Upper lobe of left lung (tissue), 4 donors: ENCODE measurements at regions not wholly inside any gene's neighbourhood (a gene's known extent, or its start where the extent isn't known, plus 50 kb on each side); places are given as distances from the start of the nearest gene placed in this dataset.

Source experiments
- EP300 ChIP-seq, 4 donors: sonication (generic); formaldehyde crosslinking; IDR thresholded peaks; one replicate each; pipeline ENCODE4 v1.5.1; 2017; ENCODE audit warnings: antibody characterized with exemption in 4 of 4, control low read depth in 2 of 4
- POLR2A ChIP-seq, 4 donors: fragments of 450-650 bp; IDR thresholded peaks; one replicate each; pipeline ENCODE4 v1.5.1; 2016 to 2017; ENCODE audit warnings: antibody characterized with exemption in 4 of 4, mild to moderate bottlenecking in 2 of 4
- POLR2AphosphoS5 ChIP-seq, 2 donors: sonication (generic); formaldehyde crosslinking; IDR thresholded peaks; one replicate each; pipeline ENCODE4 v1.5.1; 2017; ENCODE audit warnings: antibody characterized with exemption in 2 of 2
- TF ChIP-seq, protein P1 (sequence below), 6 experiments: fragments of 450-650 bp in 4 of 6; fragments of 200-600 bp in 2 of 6; sonication (generic) in 2 of 6; IDR thresholded peaks; one replicate each; pipeline ENCODE4 v1.5.1; 2016 to 2019; ENCODE audit warnings: antibody characterized with exemption in 6 of 6

DNA sequence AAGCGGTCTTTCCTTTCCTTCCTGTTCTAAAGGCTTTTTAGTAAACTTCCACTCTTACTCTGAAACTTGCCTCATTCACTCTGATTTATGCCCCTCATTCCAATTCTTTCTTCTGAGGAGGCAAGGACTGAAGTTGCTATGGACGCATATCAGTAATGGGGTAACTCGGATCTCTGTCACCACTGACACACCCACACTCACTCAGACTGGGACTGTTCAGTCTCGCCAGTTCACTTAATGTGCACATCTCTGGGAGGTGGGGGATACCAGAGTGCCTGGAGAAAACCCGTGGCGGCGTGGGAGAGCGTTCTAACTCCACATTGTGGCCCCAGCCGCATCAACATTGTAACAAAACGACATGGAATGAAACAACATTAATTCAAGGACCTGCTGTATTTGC lies 1139.3 kb upstream of the CELF2 start:
- TF ChIP-seq POLR2A (IDR thresholded peaks at IDR 0.05) (no peak), EP300 (IDR thresholded peaks at IDR 0.05) (no peak), POLR2AphosphoS5 (IDR thresholded peaks at IDR 0.05) (no peak)
- TF ChIP-seq, protein P1, sequence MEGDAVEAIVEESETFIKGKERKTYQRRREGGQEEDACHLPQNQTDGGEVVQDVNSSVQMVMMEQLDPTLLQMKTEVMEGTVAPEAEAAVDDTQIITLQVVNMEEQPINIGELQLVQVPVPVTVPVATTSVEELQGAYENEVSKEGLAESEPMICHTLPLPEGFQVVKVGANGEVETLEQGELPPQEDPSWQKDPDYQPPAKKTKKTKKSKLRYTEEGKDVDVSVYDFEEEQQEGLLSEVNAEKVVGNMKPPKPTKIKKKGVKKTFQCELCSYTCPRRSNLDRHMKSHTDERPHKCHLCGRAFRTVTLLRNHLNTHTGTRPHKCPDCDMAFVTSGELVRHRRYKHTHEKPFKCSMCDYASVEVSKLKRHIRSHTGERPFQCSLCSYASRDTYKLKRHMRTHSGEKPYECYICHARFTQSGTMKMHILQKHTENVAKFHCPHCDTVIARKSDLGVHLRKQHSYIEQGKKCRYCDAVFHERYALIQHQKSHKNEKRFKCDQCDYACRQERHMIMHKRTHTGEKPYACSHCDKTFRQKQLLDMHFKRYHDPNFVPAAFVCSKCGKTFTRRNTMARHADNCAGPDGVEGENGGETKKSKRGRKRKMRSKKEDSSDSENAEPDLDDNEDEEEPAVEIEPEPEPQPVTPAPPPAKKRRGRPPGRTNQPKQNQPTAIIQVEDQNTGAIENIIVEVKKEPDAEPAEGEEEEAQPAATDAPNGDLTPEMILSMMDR (IDR thresholded peaks at IDR 0.05): no peak
